GM21367 (cell line): ENCODE measurements at regions not wholly inside any gene's neighbourhood (a gene's known extent, or its start where the extent isn't known, plus 50 kb on each side); places are given as distances from the start of the nearest gene placed in this dataset.

Experiments used
- ATAC-seq: cut with Tn5 transposase; IDR thresholded peaks from one replicate; pipeline ENCODE4 v1.9.1; 2021; ENCODE audit not compliant: unreplicated experiment

- ATAC-seq, result no peak
Measured at GRCh38 chr12:124687917-124688316, 120.5 kb upstream of the NCOR2 start.

- no peak for ATAC-seq
Measured at GRCh38 chr12:124687174-124687902, 119.9 kb upstream of the NCOR2 start.

- no peak for ATAC-seq
Measured at GRCh38 chr12:124686370-124687173, 119.2 kb upstream of the NCOR2 start.

- no peak for ATAC-seq
Measured at GRCh38 chr12:124685689-124686369, 118.4 kb upstream of the NCOR2 start.

- no peak for ATAC-seq
Measured at GRCh38 chr12:124684971-124685688, 117.7 kb upstream of the NCOR2 start.

- ATAC-seq, result no peak
Measured at GRCh38 chr12:124684496-124684895, 117.1 kb upstream of the NCOR2 start.

GRCh38 chr12:124683152-124684124 lies 116.0 kb upstream of the NCOR2 start:
- ATAC-seq, result no peak

- no peak for ATAC-seq
Measured at GRCh38 chr12:124682425-124683151, 115.2 kb upstream of the NCOR2 start.

- ATAC-seq, result no peak
Measured at GRCh38 chr12:124681779-124682391, 114.5 kb upstream of the NCOR2 start.

GRCh38 chr12:124680863-124681778 lies 113.7 kb upstream of the NCOR2 start:
- ATAC-seq, result no peak

- ATAC-seq, result no peak
Measured at GRCh38 chr12:124679533-124680371, 112.3 kb upstream of the NCOR2 start.

GRCh38 chr12:124679047-124679446 lies 111.6 kb upstream of the NCOR2 start:
- ATAC-seq, result no peak

- no peak for ATAC-seq
Measured at GRCh38 chr12:124678421-124678893, 111.0 kb upstream of the NCOR2 start.

- ATAC-seq, result no peak
Measured at GRCh38 chr12:124677552-124678356, 110.3 kb upstream of the NCOR2 start.

GRCh38 chr12:124676714-124677462 lies 109.5 kb upstream of the NCOR2 start:
- ATAC-seq, result no peak
